Right lobe of liver (tissue), 6 donors: ENCODE measurements at regions not wholly inside any gene's neighbourhood (a gene's known extent, or its start where the extent isn't known, plus 50 kb on each side); places are given as distances from the start of the nearest gene placed in this dataset.

Experiments used
- ATAC-seq, 4 donors: fragments of 200-7000 bp; cut with Tn5 transposase; one replicate each; pipeline ENCODE4 v1.9.1; 2020; ENCODE audit warnings: mild to moderate bottlenecking in 4 of 4, moderate library complexity in 4 of 4
- DNase-seq, 3 donors: peaks; one replicate each; pipeline ENCODE4 v3.0.0-alpha.2; 2020
- H3K27ac ChIP-seq, 3 donors: fragments of 200-600 bp; one replicate each; pipeline ENCODE4 v1.8.0; 2022
- H3K27me3 ChIP-seq, 2 donors: fragments of 200-600 bp; one replicate each; pipeline ENCODE4 v1.8.0; 2022
- H3K36me3 ChIP-seq, 4 donors: fragments of 200-600 bp; sonication (generic) in 1 of 4; one replicate each; pipeline versions ENCODE4 v1.5.1 to v1.8.0; 2017 to 2022; ENCODE audit warnings: control low read depth in 1 of 4
- H3K4me1 ChIP-seq, 4 donors: fragments of 200-600 bp; sonication (generic) in 1 of 4; one replicate each; pipeline versions ENCODE4 v1.5.1 to v1.8.0; 2017 to 2022; ENCODE audit warnings: control low read depth in 1 of 4
- H3K4me3 ChIP-seq, 3 donors: fragments of 200-600 bp; one replicate each; pipeline ENCODE4 v1.8.0; 2022
- H3K9me3 ChIP-seq, 4 donors: fragments of 200-600 bp; sonication (generic) in 1 of 4; one replicate each; pipeline versions ENCODE4 v1.5.1 to v1.8.0; 2017 to 2022; ENCODE audit warnings: control low read depth in 1 of 4
- POLR2A ChIP-seq: fragments of 450-650 bp; IDR thresholded peaks from one replicate; pipeline ENCODE4 v1.6.1; 2017; ENCODE audit warnings: antibody characterized with exemption, mild to moderate bottlenecking
- WGBS: methylation state at CpG from one replicate; pipeline ENCODE4 v1.1.6; 2018; ENCODE audit warnings: low coverage, low lambda C conversion rate; ENCODE audit not compliant: insufficient coverage; ENCODE audit errors: missing lambda C conversion rate; 5-methylcytosine and 5-hydroxymethylcytosine counted together
- intact Hi-C, 2 donors: fragments of 100-400 bp; cut with DNase I; formaldehyde crosslinking; loops; one replicate each; pipeline versions ENCODE4 v1.11.2 to v1.14.1; 2022
- TF ChIP-seq, protein P1 (sequence below), 4 donors: fragments of 200-600 bp in 3 of 4; fragments of 450-650 bp in 1 of 4; IDR thresholded peaks; one replicate each; pipeline versions ENCODE4 v1.5.1 to v1.8.0; 2016 to 2022; ENCODE audit warnings: antibody characterized with exemption in 4 of 4, mild to moderate bottlenecking in 2 of 4
- donor health status: DM: no; HTN: yes; CAD: no.
- donor health status: DM: no; HTN: no; CAD: no.
- donor health status: DM: no; HTN: no; CAD: no.
- donor health status: DM: no; HTN: yes; CAD: no.
- donor health status: DM: no; HTN: yes; CAD: no.

DNA sequence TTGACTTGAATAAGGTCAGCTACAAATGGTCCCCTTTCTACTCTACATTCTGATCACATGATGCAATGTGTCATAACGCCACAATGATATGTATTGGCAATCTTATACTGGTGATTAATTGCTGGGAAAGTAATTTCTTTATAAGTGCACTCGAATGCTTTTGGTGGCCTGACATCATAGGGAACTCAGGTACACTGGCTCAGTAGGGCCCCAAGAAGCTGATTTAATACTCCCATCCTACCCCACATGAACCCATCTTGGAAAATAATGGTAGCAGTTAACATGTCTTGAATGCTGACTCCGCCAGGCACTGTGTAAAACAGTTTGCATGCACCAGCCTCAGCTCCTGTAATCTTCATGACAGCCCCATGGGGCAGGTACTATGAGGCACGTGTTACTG is 186.9 kb downstream of the SNX10 start:
- no peak for DNase-seq
- WGBS: 65% methylated on average over 3 of the region's 4 CpGs

GRCh38 chr7:26479581-26479980 is 187.9 kb downstream of the SNX10 start:
- no peaks in the 10 kb centered on the region for H3K9me3 ChIP-seq
- intact Hi-C loops: no loop called here
- DNase-seq (no peak), ATAC-seq (no peak)
- no peak overlapping the region for H3K27ac ChIP-seq
- no peaks in the 10 kb centered on the region for H3K36me3 ChIP-seq
- TF ChIP-seq POLR2A: no peak
- TF ChIP-seq, protein P1, sequence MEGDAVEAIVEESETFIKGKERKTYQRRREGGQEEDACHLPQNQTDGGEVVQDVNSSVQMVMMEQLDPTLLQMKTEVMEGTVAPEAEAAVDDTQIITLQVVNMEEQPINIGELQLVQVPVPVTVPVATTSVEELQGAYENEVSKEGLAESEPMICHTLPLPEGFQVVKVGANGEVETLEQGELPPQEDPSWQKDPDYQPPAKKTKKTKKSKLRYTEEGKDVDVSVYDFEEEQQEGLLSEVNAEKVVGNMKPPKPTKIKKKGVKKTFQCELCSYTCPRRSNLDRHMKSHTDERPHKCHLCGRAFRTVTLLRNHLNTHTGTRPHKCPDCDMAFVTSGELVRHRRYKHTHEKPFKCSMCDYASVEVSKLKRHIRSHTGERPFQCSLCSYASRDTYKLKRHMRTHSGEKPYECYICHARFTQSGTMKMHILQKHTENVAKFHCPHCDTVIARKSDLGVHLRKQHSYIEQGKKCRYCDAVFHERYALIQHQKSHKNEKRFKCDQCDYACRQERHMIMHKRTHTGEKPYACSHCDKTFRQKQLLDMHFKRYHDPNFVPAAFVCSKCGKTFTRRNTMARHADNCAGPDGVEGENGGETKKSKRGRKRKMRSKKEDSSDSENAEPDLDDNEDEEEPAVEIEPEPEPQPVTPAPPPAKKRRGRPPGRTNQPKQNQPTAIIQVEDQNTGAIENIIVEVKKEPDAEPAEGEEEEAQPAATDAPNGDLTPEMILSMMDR (IDR thresholded peaks at IDR 0.05): no peak
- WGBS: 54% methylated on average over 3 of the region's 3 CpGs
- no peak overlapping the region for H3K4me3 ChIP-seq
- no peaks in the 10 kb centered on the region for H3K4me1 ChIP-seq
- no peaks in the 10 kb centered on the region for H3K27me3 ChIP-seq

More for the DNA sequence above, 186.9 kb downstream of the SNX10 start:
- Histone ChIP-seq H3K4me3 (no peak overlapping the region), H3K27ac (no peak overlapping the region), H3K4me1 (no peaks in the 10 kb centered on the region), H3K27me3 (no peaks in the 10 kb centered on the region), H3K36me3 (no peaks in the 10 kb centered on the region), H3K9me3 (no peaks in the 10 kb centered on the region)
- no peak for ATAC-seq
- intact Hi-C loops: no loop called here
- TF ChIP-seq, protein P1 (IDR thresholded peaks at IDR 0.05): no peak
- no peak for TF ChIP-seq POLR2A

- TF ChIP-seq, protein P1 (IDR thresholded peaks at IDR 0.05): no peak
- TF ChIP-seq POLR2A: no peak
- Histone ChIP-seq H3K4me3 (no peak overlapping the region), H3K36me3 (no peaks in the 10 kb centered on the region), H3K9me3 (no peaks in the 10 kb centered on the region), H3K27me3 (no peaks in the 10 kb centered on the region), H3K27ac (no peak overlapping the region), H3K4me1 (no peaks in the 10 kb centered on the region)
- ATAC-seq (no peak), DNase-seq (no peak)
- WGBS: 46% methylated on average over 9 of the region's 9 CpGs
- intact Hi-C loops: no loop called here
These were observed 188.5 kb downstream of the SNX10 start for GRCh38 chr7:26480156-26480555.

DNA sequence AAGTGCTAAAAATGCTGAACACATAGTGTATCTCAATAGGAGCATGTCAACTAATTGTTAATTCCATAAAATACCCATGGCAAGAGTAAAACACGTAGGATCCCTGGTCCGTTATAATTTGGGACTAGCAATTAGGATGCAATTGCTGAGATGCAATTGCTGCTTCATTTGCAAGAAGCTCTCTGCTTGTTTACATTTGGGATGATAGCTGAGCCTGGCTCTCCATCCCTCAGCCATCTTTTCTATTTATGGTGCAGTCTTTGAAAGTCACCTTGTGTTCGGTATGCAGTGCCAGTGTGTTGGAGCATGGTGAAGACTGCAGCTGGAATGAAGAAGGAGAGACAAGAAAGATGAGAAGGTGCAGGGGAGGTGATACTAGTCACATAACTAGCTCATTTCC is 191.3 kb downstream of the SNX10 start:
- ATAC-seq: no peak
- Histone ChIP-seq H3K36me3 (no peaks in the 10 kb centered on the region), H3K9me3 (no peaks in the 10 kb centered on the region), H3K27ac (no peak overlapping the region), H3K4me3 (no peak overlapping the region), H3K27me3 (no peaks in the 10 kb centered on the region), H3K4me1 (no peaks in the 10 kb centered on the region)
- 49% methylated on average over 3 of the region's 3 CpGs for WGBS
- TF ChIP-seq, protein P1 (IDR thresholded peaks at IDR 0.05): no peak
- TF ChIP-seq POLR2A: no peak
- DNase-seq: no peak
- intact Hi-C loops: no loop called here

GRCh38 chr7:26483843-26484242 is 192.2 kb downstream of the SNX10 start:
- Histone ChIP-seq H3K36me3 (no peaks in the 10 kb centered on the region), H3K27me3 (no peaks in the 10 kb centered on the region), H3K27ac (no peak overlapping the region), H3K4me3 (no peak overlapping the region), H3K4me1 (no peaks in the 10 kb centered on the region), H3K9me3 (no peaks in the 10 kb centered on the region)
- TF ChIP-seq, protein P1 (IDR thresholded peaks at IDR 0.05): no peak
- TF ChIP-seq POLR2A: no peak
- WGBS: 39% methylated on average over 4 of the region's 5 CpGs
- no peak for DNase-seq
- ATAC-seq: no peak
- intact Hi-C loops: no loop called here
